HG02981 (cell line): ENCODE measurements at regions not wholly inside any gene's neighbourhood (a gene's known extent, or its start where the extent isn't known, plus 50 kb on each side); places are given as distances from the start of the nearest gene placed in this dataset.
"Not testable (repeated sequence)": the region's sequence is repeated elsewhere in the genome, so short reads cannot be mapped to it uniquely, and the experiment has no call there.

Source experiments
- ATAC-seq: cut with Tn5 transposase; IDR thresholded peaks from one replicate; pipeline ENCODE4 v1.9.1; 2021; ENCODE audit warnings: mild to moderate bottlenecking, moderate library complexity; ENCODE audit not compliant: unreplicated experiment

GRCh38 chr13:99743094-99743493 is 228.5 kb downstream of the ZIC5 start:
- no peak for ATAC-seq

DNA sequence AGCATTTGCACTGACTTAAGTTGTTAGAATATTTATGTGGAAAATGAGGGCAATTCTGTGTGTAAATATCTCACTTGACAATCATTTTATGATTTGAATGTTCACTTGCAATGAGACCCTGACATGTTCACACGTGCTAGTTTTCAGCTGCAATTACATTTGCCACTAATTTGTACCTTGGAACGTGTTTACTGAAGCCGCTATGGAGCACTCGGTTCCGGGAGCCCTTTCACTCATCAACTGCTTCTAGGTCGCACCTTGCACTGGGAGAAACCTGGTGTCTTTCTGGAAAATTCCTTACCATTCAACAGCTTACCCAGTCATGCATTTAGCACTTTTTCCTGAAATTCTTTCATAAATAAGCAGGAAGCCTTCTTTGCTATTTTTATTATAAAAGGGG is 229.6 kb downstream of the ZIC5 start:
- no peak for ATAC-seq

- ATAC-seq, result no peak
Observed at GRCh38 chr13:99740251-99740979, 231.2 kb downstream of the ZIC5 start.

DNA sequence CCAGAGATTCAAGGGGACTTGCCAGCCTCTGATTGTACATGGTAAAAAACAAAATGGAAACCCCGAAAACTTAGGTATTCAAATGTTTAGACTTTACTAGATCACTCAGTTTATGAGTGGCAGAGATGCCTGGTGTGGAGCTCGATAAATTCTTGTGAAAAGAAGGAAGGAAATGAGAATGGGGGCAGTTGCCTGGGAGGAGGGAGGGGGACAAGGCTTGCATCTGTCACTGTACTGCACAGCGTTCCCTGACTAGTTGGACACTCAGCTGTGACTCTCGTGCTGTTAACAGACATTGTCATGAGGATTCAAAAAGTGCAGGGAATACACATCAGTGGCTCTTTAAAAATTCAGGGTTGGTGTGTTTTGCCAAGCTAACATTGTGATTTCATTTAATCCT is 232.9 kb downstream of the ZIC5 start:
- no peak for ATAC-seq

DNA sequence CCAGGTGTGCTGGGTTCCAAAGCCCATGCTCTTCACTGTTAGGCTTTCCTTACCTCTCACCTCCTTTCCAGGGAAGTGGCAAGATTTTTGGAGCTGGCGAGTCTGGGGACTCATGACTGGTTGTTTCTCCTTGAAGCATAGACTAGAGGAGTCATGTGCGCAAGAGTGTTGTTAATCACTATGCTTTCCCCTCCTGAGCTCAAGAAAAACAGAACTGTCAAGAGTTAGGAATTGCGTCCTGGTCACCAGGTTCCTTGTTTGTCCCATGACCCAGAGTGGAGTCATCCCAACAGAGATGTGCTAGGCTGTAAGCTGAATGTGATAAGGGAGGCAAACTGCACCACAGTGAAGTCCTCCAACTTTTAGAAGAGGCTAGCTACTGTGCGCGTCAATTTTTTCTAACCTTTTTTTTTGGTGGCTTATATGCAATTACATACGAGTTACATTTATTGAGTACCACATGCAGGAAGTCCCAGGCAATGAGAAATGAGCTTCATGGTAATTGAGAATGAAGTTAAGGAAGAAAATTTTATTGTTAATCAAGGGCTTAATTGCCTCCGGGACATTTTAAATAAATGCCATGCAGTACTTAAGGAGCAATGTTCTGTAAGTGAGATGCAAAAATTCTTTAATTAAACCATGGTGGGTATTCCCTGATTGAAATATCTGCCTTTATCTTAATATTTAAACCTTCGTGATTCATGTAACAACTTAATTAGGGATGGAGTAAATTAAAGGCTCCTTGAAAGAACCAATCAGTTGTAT is 233.9 kb downstream of the ZIC5 start:
- ATAC-seq, result no peak

DNA sequence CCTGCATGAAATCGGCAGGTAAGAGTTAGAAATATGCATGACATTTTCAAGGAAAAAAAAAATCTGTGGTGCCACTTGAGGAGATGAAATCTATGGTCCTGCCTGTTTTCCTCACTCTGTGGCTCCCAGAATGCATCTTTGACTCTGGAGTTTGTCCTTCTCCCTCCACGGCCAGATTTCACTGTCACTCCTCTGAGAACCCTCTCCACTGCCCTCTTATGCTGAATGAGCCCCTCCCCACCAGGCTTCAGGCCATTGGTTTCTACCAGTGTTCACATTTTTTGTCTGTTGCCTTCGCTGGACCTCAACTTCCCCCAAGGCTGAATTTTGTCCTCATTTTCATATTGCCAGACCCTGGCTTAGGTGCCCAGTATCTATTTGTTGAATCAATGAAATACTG is 235.0 kb downstream of the ZIC5 start:
- no peak for ATAC-seq

DNA sequence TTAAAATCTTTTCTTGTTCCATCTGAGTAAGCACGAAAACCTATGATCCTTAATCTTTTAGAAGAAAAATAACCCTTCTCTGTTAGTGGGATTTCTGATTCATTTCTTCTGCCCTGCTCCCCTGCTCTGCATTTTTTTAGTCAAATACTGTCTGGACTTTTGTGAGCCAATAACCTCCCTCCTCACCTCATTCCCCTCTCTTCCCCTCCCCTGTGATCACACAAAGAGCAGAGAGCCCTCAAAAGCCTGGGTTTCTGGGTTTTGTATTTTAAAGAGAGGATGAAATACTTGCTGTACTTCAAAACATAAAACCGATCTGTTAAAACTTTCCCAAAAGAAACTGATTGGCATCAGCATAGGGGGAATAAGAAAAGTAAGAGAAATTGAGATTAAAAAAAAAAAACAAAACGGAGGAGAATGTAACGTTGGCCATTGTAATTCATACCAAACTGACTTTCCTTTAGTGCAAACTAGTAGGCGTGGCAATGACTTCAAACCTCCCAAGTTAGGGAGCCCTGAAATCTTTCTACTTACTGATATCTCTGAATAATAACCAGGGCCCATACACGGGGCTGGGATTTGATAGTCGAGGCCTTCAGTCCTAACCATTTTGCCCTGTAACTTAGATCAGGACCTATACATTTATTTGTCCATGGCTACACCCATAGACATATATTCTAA is 232.9 kb downstream of the TM9SF2 start:
- no peak for ATAC-seq

DNA sequence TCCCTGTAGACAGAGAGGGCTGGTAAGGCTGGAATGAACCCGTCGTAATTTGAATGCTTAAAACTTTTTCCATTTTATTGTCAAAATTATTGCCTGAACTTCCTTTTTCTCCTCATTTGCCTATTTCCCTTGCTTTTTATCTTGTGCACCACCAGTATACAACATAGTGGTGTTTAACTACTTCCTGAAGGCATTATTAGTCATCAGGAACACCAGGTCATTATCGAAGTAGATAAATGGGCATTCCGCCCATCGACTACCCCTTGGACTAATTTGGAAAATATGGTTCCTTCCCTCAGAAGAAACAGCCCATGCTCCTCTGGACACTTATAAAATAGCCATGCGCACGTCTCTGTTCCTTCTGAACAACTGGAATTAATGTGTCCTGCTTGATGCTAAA is 232.1 kb downstream of the TM9SF2 start:
- no peak for ATAC-seq

GRCh38 chr13:99731747-99732146 is 230.5 kb downstream of the TM9SF2 start:
- no peak for ATAC-seq

- no peak for ATAC-seq
Observed at GRCh38 chr13:99730403-99730802, 229.1 kb downstream of the TM9SF2 start.

DNA sequence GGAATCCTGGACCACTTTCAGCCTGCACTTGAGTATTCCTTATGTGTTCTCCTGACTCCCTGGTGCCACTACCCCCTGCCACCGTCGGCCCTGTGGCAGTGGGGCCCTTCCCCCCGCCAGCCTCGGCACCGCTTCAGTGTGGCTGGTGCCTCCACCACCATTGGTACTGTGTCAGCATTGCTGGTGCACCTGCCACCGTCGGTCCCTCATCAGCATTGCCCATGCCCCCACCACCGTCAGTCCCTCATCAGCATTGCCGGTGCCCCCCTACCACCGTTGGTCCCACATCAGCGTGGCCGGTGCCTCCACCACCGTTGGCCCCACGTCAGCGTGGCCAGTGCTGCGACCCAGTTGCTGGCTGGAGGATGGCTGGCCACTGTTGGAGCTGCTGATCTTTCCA is 228.5 kb downstream of the TM9SF2 start:
- ATAC-seq, result no peak

DNA sequence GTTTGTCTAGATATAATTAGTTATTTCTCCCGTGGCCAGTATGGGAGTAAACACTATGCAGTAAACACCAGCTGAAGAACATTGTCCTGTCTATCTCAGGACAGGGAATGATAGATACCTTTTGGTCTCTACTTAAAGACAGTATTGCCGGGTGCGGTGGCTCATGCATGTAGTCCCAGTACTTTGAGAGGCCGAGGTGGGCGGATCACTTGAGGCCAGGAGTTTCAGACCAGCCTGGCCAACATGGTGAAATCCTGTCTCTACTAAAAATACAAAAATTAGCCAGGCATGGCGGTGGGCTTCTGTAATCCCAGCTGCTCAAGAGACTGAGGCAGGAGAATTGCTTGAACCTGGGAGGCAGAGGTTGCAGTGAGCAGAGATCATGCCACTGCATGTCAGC is 226.4 kb downstream of the TM9SF2 start:
- not testable (repeated sequence) for ATAC-seq

DNA sequence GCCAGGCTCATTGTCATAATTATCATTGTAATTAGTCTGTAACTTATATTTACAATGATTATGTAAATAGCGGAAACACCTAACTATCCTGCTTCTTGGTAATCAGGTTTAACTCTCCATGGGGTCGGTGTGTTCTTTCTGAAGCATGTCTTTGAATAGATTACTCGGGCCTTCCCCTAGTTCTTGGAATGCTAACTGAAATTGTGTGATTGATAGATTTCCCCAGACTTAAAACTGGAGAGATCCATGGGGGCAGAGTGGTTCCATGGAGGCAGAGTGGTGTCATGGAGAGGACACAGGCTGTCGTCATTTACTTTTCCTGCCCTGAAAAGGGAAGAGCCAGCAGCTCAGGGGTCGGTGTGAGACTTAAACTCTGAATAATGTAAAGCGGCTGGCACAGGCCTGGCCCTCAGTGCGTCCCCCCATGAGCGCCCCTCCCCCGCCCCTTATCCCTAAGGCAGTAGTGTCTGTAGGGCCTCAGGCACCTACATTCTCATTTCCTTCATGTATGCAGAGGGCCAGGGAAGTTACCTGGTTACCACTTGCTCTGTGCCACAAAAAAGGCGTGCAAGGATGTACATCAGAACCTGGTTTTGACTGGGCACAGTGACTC is 225.1 kb downstream of the TM9SF2 start:
- no peak for ATAC-seq

DNA sequence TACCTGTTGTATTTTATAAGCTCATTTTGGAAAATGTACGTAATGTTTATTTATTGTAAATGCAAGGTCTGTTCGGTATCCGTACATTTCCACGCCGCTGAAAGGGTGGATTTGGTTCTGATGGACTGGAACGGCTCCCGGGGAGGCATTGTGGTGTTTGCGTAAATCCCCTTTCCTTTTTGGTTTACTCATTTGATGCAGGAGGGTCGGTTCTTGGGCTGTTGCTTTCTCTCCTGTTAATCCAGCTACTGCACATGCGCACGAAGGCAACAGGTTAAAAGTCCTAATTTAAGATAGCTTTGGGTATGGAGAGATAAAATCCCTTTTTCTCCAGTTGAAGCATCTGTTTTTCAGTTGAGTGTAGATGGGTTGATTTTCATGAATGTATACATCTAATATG is 224.4 kb downstream of the TM9SF2 start:
- ATAC-seq, result no peak

- no peak for ATAC-seq
Observed at GRCh38 chr13:99724633-99725517, 223.6 kb downstream of the TM9SF2 start.

- no peak for ATAC-seq
Observed at GRCh38 chr13:99723878-99724277, 222.6 kb downstream of the TM9SF2 start.

- ATAC-seq, result no peak
Observed at GRCh38 chr13:99722931-99723330, 221.7 kb downstream of the TM9SF2 start.

DNA sequence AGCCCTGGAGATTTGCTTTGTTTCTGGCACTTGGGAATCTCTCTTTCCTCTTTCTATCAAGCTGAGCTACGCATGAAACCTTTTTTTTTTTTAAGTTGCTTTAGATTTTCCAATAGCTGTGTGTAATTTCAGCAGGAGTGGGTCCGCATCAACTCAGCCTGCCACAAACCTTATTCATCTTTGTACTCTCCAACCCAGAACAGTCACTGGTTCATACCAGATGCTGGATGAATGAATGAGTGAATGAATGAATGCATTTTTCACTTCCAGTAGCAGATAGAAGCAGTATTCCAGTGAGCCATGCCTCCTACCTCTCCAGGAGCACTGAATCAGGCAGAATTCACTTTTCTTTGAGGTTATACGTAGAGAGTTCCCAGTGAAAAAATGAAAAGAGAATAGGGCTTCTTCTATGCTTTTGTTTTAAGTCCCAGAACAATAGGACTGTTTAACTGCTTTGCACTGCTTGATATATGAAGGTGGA is 221.1 kb downstream of the TM9SF2 start:
- ATAC-seq, result no peak

DNA sequence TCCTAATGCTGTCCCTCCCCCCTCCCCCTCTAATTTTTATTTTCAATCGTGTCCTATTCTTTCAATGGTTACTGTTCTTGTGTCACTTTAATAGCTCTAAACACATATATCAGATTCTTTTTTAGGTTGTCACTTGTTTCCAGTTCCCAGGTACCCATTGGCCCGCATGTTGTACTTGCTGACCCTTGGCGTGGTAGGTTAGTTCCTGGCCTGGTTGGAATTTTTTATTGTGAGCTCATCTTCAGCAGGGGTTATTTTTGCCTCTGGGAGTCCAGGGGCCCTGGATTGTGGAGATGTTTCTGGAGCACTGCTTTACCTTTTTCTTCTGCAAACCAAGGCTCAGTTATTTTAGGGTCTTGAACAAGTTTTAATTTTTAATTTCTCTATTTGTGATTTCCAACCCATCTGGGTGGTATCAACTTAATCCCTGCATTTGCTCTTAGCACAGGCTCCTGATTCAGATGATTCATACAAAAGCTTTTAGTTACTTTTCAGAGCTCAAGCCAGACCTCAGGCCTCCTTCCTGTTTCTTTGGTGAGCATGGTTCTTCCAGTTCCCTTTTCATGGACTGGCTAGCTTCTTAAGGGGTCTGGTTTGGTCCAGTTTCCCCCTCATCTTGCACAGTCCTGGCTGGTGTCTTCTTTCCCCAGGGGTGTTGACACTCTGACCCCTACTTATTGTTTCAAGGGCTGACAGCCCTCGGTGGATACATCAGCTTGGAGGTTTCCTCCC is 220.5 kb downstream of the TM9SF2 start:
- no peak for ATAC-seq
